Iris pigment epithelial cell (primary cell): ENCODE measurements at regions not wholly inside any gene's neighbourhood (a gene's known extent, or its start where the extent isn't known, plus 50 kb on each side); places are given as distances from the start of the nearest gene placed in this dataset.

ENCODE experiments used
- DNase-seq: peaks from one replicate; pipeline ENCODE4 v3.0.0-alpha.2; 2011; ENCODE audit warnings: low read depth

GRCh38 chr1:203926025-203926540 lies 64.7 kb downstream of the SNRPE start:
- DNase-seq: peak; percentile 88

DNA sequence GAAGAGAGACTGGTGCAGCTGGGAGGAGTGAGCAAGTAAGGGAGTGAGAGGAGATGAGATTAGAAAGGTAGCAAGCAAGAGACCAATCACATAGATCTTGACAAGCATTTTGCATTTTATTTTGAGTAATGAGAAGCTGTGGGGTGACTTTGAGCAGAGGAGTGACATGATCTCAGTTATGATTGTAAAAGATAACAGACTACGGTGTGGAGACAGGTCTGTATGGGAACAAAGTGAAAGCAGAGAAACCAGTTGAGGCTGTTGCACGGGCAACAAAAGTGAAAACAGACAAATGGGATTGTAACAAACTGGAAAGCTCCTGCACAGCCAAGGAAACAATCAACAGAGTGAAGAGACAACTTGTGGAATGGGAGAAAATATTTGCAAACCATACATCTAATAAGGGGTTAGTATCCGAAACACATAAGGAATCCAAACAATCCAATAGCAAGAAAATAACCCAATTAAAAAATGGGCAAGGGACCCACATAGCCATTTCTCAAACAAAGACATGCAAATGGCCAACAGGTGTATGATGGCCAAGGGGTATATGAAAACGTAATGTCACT lies 68.4 kb downstream of the SNRPE start:
- DNase-seq: no peak

DNA sequence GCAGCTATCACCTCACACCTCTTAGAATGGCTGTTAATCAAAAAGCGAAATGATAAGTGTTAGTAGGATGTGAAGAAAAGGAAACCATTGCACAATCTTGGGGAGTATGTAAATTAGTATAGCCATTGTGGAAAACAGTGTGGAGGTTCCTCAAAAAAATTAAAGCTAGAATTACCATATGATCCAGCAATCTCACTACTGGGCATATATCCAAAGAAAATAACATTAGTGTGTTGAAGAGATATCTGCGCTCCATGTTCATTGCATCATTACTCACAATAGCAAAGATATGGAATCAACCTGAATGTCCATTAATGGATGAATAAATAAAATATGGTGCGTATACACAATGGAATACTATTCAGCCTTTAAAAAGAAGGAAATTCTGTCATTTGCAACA lies 68.9 kb downstream of the SNRPE start:
- DNase-seq: peak; percentile 85

- no peak for DNase-seq
Measured at GRCh38 chr1:203931953-203932352, 70.6 kb downstream of the SNRPE start.

DNA sequence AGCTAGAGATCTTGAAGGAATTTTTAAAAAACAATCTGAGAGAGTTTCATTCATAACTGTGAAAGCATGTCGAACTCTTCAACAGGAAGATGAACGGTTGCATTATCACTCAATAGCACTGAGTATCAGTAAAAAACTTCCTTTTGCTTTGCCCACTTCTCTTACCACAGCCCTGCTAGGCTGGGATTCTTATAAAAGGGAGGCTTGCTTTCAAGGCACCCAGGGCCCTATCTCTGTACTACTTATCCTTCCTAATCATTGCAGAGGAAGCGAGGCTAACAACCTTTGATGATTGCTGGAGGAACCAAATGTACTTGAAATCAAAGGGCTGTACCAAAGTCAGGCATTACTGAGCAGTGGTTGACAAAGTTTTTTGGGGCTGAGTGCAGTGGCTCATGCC lies 71.2 kb downstream of the SNRPE start:
- no peak for DNase-seq

GRCh38 chr1:203934027-203934426 lies 72.6 kb downstream of the SNRPE start:
- DNase-seq: no peak

DNA sequence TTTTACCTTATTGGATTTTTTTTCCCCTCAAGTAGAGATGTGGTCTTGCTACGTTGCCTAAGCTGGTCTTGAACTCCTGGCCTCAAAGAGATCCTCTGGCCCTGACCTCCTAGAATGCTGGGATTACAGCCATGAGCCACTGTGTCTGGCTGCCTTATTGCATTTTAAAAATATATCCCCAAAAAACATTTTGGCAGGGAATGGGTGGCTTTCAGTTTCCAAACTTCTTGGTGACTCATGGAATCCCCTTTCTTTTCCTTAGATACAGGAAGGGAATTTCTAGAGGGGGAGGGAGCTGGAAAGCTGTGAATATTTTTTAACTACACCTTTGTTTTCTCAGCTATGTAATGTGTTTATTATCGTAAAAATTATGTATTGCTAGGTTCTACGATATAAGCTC lies 73.3 kb downstream of the SNRPE start:
- DNase-seq: no peak

GRCh38 chr1:203935321-203935720 lies 73.9 kb downstream of the SNRPE start:
- no peak for DNase-seq

- no peak for DNase-seq
Measured at GRCh38 chr1:203937678-203938330, 76.4 kb downstream of the SNRPE start.

- DNase-seq: no peak
Measured at GRCh38 chr1:203944651-203945404, 83.4 kb downstream of the SNRPE start.

- no peak for DNase-seq
Measured at GRCh38 chr1:203954293-203954692, 92.9 kb downstream of the SNRPE start.

GRCh38 chr1:203954788-203955552 lies 93.6 kb downstream of the SNRPE start:
- peak; percentile 12 for DNase-seq

DNA sequence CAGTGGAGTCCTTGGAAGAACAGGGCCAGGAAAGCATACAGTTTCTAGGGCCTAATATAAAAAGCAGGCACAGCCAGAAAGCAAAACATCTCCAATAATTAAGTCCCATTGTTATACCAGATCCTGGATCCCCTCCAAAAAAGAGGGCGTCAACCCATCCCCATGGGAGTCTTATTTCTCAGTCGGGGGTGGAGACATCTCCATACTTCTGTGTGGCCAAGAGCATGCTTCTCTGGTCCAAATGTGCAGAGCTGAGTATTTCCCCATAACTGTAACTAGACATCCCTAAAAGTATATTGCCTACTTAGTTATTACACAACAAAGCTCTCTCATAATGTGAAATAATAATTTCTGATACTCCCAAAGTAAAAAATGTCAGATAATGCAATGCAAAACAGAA lies 104.2 kb upstream of the SOX13 start:
- DNase-seq: no peak

DNA sequence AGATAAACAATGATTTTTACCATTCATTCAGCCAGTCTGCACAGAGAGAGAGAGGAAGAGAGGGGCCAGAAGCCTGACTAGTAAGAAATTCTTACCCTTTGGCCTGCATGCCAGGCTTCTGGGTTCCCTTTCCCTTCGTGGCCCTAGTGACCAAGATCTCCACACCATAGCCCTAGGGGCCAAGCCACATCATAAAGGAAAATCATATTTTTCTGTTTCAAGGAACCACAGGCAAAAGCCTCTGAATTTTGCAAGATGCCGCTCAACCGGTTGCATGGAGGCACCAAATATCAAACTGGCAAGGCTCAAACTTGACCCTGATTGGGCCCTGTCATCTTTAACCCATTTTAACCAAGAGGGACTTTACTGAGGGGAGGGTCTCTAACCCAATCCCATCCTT lies 103.1 kb upstream of the SOX13 start:
- no peak for DNase-seq

DNA sequence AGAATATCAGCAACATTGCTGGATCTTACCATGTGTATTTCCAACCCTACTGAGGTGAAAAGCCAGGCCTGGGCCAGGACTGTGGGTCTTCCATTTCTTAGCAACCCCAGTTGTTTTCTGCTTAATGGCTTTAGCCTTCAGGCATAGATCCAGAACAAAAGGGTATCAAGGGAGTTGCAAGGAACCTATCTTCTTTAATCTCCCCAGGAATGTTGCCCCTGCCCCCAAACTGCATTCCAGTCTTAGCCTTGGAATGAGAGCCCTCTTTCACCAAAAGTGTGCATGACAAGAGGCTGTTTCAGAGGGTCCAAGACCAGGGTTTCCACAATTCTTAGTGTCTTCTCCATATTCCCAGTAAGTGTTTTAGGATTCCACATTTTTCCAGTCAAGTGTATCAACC lies 87.9 kb upstream of the SOX13 start:
- DNase-seq: no peak

GRCh38 chr1:203985676-203986075 lies 87.2 kb upstream of the SOX13 start:
- no peak for DNase-seq

DNA sequence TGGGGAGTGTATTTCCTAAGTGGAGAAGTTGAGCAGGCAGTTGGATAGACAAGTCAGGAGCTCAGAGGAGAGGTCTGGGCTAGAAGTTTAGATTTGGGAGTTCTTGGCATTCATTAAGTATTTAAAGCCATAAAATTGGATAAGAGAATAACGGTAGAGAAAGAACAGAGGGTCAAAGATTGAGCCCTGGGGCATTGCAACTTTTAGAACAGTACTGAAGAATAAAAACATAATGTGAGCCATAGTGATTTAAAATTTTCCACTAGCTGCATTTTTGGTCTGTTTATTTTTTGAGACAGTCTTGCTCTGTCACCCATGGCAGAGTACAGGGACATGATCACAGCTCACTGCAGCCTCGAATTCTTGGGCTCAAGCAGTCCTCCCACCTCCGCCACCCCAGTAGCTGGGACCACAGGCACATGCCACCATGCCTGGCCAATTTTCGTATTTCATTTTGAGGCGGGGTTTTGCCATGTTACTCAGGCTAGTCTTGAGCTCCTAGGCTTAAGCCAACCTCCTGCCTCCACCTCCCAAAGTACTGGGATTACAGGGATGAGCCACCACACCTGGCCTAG lies 85.9 kb upstream of the SOX13 start:
- no peak for DNase-seq

- DNase-seq: no peak
Measured at GRCh38 chr1:203990118-203990517, 82.8 kb upstream of the SOX13 start.

- DNase-seq: peak; percentile 12
Measured at GRCh38 chr1:203992440-203992839, 80.5 kb upstream of the SOX13 start.

DNA sequence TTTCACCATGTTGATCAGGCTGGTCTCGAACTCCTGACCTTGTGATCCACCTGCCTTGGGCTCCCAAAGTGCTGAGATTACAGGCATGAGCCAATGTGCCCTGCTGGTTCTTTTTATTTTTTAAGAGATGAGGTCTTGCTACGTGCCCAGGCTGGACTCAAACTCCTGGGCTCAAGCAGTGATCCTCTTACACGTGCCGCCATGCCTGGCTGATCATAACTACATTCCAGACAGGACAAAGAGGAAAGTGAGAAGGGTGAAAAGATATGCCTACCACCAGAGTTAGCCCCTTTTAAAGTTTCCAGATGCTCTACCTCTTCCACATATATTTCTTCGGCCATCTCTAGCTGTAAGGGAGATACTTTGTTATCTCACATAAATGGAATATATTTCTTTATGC lies 79.7 kb upstream of the SOX13 start:
- DNase-seq: no peak

- no peak for DNase-seq
Measured at GRCh38 chr1:203995228-203995627, 77.7 kb upstream of the SOX13 start.

GRCh38 chr1:203996126-203996525 lies 76.8 kb upstream of the SOX13 start:
- DNase-seq: peak; percentile 63
